ENCODE measurements at regions not wholly inside any gene's neighbourhood (a gene's known extent, or its start where the extent isn't known, plus 50 kb on each side); places are given as distances from the start of the nearest gene placed in this dataset.

DNA sequence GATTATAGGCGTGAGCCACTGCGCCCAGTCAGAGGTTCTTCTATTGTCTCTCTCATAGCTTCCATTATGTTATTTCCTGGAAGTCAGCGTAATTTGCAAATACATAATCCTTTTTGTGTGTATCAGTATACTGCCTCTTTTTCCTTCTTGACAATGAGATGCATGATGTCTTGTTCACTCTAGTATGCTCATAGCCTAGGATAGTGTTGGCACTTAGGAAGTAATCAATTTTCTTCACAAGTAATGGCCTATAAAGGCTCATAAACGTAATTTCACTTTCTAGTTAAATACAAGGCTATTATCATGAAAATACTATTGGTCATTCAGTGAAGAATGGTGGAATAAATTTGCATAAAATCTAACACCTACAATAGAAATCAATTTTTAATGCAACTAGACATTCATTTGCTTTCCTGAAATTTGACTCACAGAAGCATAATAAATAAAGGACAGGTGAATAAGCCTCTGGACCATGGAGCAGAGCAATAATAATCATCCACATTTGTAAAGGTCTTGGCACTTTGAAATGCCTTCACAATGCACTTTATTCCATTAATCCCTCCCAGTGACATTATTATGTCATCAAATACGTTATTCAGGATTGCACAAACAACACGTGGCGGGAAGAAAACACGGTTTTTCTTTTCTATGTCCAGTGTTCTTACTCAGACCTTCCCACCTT lies 366.9 kb upstream of the BTBD3 start:
- no peak for DNase-seq

DNA sequence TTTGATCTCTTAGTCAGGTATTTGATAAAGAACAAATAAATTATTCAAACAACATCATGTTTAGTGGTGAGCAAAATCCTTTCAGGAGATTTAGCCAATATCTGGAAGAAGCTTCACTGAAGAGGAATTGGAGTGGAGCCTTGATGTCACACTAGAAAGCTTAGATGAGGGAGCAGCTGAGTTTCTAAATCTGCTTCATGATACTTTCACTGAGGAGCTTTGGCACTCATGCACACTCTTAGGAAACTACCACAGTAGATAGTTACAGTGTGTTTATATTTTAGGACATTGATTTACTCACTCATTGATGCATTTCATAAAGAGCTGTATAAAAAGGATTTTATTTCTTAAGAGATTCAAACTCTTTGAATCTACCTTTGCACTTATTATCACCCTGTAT lies 366.2 kb upstream of the BTBD3 start:
- DNase-seq: no peak

DNA sequence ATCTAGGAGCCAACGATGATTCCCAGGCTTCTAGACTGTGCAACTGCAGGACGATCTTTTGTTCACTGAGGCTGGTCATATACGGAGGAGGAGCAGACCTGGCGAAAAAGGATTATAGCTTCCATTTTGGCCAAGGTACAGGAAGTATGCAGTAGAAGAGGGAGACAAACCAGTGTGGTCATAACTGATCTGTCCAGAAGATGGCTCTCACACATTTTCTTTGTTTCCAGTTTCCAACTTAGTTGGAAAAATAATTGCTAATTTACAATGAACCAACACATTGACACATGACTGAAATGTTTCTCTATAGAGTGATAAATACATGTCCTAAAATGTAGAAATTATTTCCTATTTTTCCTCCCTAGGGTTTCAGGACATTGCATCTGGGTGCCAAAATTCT lies 364.1 kb upstream of the BTBD3 start:
- no peak for DNase-seq

DNA sequence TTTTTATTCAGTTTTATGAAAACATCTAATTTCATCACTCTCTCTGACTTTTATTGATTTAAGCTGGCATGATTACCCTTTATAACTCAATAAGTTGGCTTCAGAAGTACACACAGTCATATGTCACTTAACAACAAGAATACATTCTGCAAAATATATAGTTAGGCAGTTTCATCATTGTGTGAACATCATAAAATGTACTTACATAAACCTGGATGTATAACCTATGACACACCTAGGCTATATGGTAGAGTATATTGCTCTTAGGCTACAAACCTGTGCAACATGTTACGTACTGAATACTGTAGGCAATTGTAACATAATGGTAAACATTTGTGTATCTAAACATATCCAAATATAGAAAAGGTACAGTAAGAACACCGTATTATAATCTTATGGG lies 362.2 kb upstream of the BTBD3 start:
- DNase-seq: no peak

DNA sequence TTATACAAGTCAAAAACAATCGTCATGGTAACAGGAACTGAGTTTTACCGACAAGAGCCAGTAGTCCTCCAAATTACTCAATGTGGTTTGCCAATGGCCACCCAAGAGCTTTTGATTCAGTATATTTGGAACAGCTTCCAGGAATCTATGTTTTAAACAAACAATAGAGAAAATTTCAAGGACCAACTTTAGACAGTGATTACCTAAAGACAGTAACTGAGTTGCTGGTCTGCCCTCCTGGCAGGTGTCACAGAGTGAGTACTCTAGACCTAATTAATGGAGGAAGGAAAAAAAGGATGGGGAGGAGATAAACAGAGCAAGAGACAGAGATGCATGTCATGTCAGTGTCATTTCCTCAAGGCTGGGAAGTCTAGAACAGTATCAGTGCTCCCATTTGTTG lies 361.3 kb upstream of the BTBD3 start:
- DNase-seq: no peak

DNA sequence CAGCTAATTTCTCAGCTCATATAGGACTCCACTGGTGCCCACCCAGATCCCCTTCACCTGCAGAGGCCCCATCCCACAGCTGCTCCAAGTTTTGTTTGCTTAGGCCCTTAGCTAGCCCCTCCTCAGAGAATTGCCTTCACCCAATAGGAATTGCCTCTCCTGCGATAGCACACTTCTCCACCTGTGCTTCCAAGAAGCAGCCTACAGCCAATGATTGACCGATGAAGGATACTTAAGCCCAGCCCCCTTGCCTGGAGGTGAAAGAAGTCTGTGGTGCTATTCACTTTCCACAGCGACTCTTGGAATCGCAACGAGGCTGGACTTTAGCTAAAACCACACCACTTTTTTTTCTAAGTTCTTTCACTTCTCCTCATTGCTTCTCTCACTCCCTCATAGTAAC lies 353.2 kb upstream of the BTBD3 start:
- no peak for DNase-seq

DNA sequence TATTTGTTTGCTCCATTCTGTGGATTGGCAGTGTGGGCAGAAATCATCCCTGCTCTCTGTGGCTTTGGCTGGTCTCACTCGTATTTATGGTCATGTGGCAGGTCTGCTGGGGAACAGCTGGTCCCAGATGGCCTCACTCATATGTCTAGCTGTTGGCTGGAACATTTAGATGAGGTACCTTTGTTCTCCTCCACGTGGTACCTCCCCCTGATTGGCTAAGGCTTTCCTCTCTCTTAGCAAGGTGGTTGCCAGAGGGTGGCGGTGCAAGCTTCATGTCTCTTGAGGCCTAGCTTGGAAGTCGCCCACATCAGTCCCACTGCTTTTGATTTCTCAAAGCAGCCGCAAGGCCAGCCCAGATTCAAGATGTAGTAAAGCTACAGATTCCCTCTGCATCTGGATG lies 348.5 kb upstream of the BTBD3 start:
- DNase-seq: no peak

DNA sequence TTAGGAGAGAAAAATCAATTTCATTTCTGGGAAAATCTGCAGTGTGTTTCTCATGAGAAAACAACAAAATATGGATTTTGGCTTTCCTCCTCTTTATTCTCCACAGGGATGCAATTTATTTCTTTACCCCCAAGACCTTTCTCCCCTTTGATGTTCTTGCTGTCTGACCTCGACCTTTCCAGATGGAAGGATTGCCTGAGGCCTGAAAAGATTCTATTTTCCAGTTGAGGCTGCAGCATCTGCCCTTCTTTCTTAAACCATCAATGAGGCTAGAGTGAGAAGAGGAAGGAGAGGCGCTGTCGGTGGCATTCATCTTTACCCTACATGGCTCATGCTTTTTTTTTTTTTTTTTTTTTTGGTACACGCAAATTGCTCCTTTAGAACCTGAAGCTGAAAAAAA lies 344.2 kb upstream of the BTBD3 start:
- no peak for DNase-seq

DNA sequence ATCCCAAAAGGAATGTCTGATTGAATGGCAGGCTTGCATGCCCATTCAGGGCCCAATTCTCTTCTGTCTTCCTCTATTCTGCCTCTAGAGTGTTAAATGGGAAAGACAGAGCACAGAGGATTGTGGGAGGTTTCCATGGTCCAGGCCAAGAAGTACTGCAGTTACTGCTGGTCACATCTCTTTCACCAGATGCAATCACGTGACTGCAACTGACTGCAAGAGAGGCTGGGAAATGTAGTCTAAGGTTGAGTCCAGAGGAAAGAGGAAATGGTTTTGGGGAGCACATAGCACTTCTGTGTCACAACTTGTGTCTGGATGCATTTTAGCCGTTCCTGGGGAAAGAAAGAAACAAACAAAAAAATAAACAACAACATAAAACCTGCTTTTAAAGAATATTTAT lies 336.4 kb upstream of the BTBD3 start:
- no peak for DNase-seq

DNA sequence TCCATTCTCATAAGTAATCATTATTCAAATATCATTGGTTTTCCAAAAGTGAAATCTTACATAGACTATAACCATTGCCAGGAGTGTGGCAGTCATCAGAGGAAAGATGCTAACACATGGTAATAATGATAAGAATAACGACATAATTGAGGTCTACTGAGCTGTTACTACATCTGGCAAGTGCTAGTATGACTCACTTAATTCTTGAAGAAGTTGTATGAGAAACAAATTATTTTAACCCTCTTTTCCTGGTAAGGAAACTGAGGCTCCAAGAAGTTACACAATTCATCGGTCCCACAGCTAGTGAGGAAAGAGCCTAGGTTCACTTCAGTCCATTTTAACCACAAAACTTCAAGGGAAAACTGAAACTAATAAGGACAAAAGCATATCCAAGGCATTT lies 335.6 kb upstream of the BTBD3 start:
- DNase-seq: no peak

DNA sequence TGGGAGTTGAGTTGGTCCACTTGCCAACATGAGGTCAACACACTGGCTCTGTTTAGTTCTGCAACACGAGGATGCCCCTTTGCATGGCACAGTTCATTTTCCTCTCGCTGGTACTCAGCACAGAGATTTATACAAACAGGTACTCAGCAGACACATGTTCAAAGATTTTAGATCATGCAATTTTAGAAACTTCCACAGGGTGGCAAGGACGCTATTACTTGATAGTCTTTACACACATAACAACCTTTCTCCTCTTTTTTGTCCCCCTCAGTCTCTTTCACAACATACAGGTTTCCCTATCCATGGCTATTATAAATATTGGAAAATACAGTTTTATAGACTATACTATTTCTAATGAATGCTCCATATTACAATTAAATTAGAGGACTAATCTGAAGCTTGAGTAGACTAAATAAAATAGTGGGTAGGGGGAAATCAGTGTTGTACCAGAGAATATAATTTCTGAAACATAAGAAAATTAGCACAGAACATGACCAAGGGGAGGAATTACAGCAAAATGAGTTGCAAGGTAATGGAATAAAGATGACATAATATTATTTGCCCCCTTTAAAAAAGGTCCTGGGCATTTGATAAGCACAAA lies 331.8 kb upstream of the BTBD3 start:
- DNase-seq: no peak

DNA sequence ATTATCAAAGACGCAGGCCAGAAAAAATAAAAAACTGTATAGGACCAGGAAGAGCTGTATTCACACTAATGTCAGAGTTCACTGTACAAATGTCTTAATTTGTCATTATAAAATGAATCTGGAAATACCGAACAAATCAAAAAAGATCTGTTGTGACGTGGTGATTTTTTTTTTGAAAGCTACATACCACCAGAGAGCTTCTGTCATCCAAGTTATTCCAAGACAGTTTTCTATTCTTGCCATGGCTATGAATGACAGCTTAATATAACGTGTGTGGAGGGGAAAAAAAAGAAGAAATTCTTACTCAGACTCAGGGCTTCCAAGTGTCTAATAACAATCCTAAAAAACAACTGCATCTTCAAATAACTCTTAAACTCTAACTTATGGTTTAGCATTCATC lies 328.8 kb upstream of the BTBD3 start:
- no peak for DNase-seq

DNA sequence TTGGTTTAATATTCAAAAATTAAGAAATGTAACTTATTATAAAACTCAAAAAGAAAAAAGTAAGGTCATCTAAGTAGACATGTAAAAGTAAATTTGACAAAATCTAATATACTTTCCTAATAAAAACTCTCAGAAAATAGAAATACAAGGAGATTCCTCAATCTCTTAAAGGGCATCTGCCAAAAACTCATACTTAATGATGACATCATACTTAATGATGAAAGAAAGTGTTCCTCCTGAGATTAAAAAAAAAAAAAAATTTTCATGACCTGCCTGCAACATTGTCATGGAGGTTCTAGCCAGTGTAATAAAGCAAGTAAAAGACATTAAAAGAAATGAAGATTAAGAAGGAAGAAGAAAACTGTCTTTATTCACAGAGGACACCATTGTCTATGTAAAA lies 325.7 kb upstream of the BTBD3 start:
- DNase-seq: no peak

DNA sequence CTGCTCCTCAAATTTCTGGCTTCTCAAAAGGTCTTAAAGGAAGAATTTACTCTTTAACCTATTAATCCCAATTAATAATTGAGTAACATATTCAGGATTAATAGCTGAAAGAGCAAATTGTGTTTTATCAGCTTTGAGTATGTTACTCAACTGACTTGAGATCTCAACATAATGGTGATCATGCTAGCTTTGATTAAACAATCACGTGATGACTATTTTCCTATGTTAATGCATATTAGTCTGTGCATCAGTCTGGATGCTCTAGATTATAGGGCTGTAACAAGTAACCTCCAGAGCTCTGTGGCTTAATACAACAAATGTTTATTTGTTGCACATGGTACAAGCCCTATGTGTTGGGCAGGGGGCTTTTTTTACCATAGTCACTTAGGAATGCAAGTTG lies 313.4 kb upstream of the BTBD3 start:
- DNase-seq: no peak

DNA sequence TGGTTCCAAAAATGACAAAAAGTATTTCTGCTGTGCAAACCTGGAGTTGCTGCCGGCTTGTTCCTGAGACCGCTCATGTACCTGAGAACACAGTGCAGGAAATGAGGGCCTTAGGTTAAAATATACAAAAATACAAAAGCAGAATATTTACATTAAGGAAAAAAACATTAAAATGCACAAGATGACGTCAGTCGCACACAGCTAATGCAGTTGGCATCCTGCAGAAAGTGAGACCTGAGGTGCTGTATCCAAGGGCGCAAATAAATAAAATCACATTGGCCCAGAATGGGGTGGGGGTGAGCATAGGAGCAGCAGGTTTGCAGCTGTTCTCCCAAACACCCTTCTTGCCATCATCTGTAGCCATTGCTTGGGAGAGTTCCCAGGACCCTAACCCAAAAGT lies 310.6 kb upstream of the BTBD3 start:
- no peak for DNase-seq

DNA sequence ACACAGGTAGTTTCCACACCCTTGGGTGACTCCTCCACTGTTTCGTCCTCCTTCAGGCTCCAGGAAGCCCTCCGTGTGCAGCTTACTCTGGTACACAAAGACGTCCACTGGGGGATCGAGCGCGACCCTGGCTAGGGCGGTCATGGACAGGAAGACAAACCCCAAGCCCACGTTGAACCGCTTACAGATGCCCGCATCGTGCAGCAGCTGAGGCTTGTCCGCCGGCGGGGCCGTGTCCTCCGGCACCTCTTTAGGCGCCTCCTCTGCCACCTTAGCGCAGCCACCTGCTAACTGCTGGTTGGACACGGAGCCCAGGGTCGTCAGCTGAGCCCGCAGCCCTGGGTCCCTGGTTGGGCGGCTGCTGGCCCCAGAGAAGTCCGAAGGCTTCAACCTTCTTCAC lies 309.0 kb upstream of the BTBD3 start:
- DNase-seq: no peak

DNA sequence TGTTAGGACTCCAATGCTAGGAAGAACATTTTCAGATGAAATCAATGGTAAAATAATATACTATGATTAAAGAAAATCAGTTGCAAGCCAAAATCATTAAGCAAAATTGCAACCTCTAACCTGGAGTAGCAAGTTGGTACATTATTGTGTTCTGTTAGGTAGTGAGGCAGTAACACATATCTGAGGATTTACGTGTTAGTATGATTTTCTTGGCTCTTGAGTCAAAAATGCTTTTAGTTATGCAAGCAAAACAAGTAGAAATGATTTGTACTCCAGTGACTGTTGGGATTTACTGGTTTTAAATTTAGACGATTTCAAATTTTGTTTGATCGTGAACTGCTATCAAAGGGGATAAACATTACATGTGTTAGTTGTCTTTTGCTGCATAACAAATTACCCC lies 293.0 kb upstream of the BTBD3 start:
- DNase-seq: no peak

DNA sequence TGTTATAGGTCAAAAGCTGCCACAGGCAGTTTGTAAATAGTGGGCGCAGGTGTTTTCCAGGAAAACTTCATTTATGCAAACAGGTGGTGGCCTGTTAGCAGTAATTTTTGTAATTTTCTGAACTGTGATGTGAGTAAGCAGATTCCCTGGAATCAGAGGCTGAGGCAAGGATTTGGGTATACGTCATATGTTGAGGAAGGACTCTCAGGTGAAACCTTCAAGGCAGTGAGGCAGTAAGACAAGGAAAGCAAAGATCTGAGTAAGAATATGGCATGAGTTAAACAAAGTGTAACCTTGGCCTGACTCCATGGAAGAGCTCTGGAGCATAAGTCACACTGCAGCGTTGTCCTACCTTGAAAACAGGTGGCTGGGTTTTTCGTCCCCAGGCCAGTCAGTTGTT lies 291.1 kb upstream of the BTBD3 start:
- no peak for DNase-seq

DNA sequence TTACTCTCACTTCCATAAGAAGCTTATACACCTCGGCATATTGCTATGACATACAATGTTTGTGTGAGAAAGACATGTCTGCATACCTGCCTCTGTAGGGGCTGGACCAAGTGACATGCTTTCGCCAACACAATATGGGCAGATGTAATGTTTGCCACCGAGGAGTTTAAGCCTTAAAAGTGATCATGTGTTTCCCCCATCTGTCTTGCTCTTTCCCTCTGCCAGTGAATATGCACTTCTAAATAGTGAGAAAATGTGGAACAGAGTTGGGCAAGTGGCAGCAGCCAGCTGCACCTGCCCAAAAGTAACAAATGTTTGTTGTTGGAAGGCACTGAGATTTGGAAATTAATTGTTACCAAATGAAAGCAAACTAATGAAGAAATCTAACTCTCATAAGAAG lies 274.8 kb upstream of the BTBD3 start:
- DNase-seq: no peak

DNA sequence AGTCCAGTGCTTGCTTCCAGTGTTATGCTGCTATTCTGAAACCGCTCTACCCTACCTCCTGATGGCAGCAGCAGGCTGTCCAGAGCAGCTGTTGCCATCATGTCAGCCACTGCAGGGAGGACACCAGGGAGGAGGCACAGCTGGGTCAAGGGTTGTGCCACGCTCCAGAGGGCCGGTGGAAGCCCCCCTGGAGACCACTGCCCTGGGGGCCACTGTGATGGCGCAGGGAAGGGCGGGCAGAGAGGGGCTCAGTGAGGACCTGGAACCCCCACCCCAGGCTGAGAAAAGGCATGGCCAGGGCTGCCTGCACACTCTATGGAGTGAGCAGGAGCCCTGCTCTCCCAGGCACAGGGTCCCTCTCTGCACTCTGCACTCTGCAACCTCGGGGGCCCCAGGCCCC lies 271.3 kb upstream of the BTBD3 start:
- no peak for DNase-seq

DNA sequence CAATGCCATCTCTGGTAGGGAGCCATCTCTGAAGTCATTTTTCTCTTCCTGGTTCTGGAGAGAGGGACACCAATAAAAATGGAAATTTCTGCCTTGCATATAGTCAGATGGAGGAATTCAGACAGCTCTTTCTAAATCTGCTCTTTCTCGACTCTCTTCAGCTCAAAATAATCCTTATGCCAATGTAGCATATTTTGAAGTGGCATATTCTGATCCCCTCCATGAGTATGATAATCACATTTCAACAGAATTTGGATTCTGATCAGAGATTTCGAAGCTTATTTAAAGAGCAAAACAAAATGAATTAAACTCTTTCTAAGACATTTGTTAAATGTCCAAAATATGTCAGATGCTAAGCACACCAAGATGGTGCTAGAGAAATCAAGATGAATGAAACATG lies 267.1 kb upstream of the BTBD3 start:
- no peak for DNase-seq

DNA sequence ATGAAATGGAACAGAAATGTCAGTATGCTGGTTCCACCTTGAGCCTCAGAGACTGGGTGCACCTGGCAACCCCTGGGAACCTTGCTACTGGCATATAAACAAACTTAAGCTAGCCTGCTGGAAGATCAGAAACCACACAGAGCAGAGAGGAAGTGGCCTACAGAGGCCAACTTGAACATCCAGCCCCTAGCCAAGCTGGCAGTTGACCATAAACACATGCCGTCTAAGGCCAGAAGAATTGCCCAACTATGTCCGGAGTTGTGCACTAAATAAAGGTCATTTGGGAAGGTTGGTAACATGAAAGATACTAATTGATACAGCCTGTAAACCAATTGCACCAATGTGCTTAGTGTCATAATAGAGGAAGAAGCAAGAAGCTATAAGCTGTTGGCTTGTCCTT lies 266.6 kb upstream of the BTBD3 start:
- no peak for DNase-seq

DNA sequence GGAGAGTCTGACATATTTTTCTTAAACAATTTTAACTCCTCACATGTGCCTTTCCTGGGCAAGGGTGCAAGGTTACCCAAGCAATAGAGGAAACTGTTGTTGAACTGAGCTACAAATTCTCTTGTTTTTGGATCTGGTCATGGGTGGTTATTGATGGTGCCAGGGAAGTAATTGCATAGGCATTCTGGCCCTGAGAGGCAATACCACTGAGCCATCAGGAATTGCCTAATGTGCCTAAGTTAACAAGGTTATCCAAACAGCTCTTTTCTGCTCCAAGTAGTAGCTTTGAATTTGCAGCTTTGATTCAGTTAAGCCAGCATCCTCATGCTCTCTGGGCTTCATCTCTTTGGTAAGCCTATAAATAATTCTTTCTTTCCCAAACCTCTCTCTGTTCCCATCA lies 266.0 kb upstream of the BTBD3 start:
- DNase-seq: no peak

DNA sequence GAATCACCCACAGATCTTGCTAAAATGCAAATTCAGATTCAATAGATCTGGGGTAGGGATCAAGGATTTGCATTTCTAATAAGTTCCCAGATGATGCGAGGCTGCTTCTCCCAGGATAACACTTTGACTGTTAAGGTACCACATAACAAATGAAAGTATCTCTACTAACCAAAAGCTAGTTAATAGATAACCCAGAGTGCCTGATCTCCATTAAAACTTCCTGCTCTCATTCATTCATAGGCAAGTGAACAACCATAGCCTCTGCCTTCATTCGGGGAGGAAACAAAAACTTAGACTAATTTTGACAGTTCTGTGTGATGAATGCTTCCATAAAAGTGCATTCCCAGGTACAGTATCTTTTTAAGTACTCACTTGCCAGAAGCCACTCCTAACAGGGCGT lies 265.6 kb upstream of the BTBD3 start:
- no peak for DNase-seq

DNA sequence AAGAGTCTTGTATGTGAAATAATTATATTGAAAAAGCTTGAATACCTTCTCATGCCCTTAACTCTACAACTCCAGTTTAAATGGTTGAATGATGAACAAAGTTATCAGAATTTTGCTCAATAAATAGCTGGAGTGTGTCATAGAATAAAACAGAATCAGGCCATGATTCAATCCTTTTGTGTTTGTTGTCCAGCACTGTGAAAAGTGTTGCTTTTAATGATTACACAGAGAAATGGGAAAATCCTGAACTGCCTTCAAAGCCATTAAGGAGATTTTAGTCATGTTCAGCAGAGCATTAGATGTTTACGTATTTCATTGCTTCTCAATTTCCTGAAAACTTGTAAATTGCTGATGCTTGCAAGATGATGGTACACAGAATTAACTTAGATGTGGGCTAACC lies 262.9 kb upstream of the BTBD3 start:
- no peak for DNase-seq

DNA sequence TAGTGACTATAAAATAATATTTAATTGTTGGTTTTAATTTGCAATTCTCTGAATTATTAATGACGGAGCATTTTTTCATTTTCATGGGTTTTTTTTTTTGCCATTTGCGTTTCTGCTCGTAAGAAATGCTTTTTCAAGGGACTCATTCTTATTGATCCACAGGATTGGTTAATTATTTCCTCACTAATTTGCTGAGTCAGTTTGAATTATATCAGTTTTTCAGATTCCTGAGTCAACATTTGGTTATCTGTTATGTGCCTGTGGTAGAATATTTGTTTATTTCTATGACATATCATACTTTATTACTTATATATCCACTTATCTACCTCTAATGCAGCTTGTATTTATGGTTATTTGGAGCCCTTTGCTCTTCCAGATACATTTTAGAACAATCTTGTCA lies 257.0 kb upstream of the BTBD3 start:
- DNase-seq: no peak

All from right hindlimb (tissue), 1 donor.